Endometrium (tissue), 2 donors: ENCODE measurements at regions not wholly inside any gene's neighbourhood (a gene's known extent, or its start where the extent isn't known, plus 50 kb on each side); places are given as distances from the start of the nearest gene placed in this dataset.
"Not testable (repeated sequence)": the region's sequence is repeated elsewhere in the genome, so short reads cannot be mapped to it uniquely, and the experiment has no call there.

ENCODE experiments used
- FAIRE-seq: peaks from 2 replicates; lab custom pipeline; 2012; peaks lifted over from hg19 to GRCh38; lab: Jason Lieb, UNC
- donor health status: control.
- donor health status: control.

GRCh38 chr6:169926617-169927417 is 175.4 kb downstream of the ERMARD start:
- no peak for FAIRE-seq

- no peak for FAIRE-seq
Observed at GRCh38 chr6:169923468-169924464, 172.3 kb downstream of the ERMARD start.

- FAIRE-seq, result no peak
Observed at GRCh38 chr6:169921853-169922824, 170.7 kb downstream of the ERMARD start.

GRCh38 chr6:169921217-169921616 is 169.8 kb downstream of the ERMARD start:
- FAIRE-seq, result no peak

GRCh38 chr6:169920359-169921020 is 169.1 kb downstream of the ERMARD start:
- no peak for FAIRE-seq

GRCh38 chr6:169918954-169919549 is 167.6 kb downstream of the ERMARD start:
- FAIRE-seq, result no peak

GRCh38 chr6:169918239-169918953 is 167.0 kb downstream of the ERMARD start:
- no peak for FAIRE-seq

- FAIRE-seq, result no peak
Observed at GRCh38 chr6:169917153-169917552, 165.7 kb downstream of the ERMARD start.

GRCh38 chr6:169915769-169916550 is 164.5 kb downstream of the ERMARD start:
- no peak for FAIRE-seq

- not testable (repeated sequence) for FAIRE-seq
Observed at GRCh38 chr6:169913745-169914144, 162.3 kb downstream of the ERMARD start.

- FAIRE-seq, result no peak
Observed at GRCh38 chr6:169913096-169913638, 161.7 kb downstream of the ERMARD start.

- FAIRE-seq, result no peak
Observed at GRCh38 chr6:169912266-169913095, 161.1 kb downstream of the ERMARD start.

- FAIRE-seq, result no peak
Observed at GRCh38 chr6:169911264-169912263, 160.1 kb downstream of the ERMARD start.

GRCh38 chr6:169909113-169909512 is 157.7 kb downstream of the ERMARD start:
- FAIRE-seq, result no peak

GRCh38 chr6:169908403-169908933 is 157.0 kb downstream of the ERMARD start:
- FAIRE-seq, result no peak

GRCh38 chr6:169907419-169908115 is 156.1 kb downstream of the ERMARD start:
- FAIRE-seq, result no peak
